HEK293 (cell line): ENCODE measurements at regions not wholly inside any gene's neighbourhood (a gene's known extent, or its start where the extent isn't known, plus 50 kb on each side); places are given as distances from the start of the nearest gene placed in this dataset.

Experiments
- CTCF ChIA-PET: fragments of 350-600 bp; formaldehyde crosslinking; extraction: SDS; loops from one replicate; lab custom pipeline; 2021; ENCODE audit warnings: antibody characterized with exemption; lab: Yijun Ruan, JAX
- POLR2A ChIA-PET: fragments of 300-600 bp; formaldehyde crosslinking; extraction: SDS; loops from one replicate; lab custom pipeline; 2020; ENCODE audit warnings: antibody characterized with exemption, inconsistent platforms; lab: Yijun Ruan, JAX
- H3K27ac ChIP-seq: fragments of 200-500 bp; sonication (Bioruptor generic); 2 replicates; pipeline ENCODE4 v1.5.1; 2014; ENCODE audit warnings: low read depth, low read length, control low read depth, inconsistent platforms; ENCODE audit errors: extremely low read depth
- H3K36me3 ChIP-seq, 2 experiments: fragments of 200-500 bp in 1 of 2; sonication (Bioruptor generic) in 1 of 2; 1 replicate in 1 of 2; 2 replicates in 1 of 2; pipeline ENCODE4 v1.5.1; 2014 to 2017; ENCODE audit warnings: inconsistent platforms in 2 of 2, low read length in 2 of 2; ENCODE audit not compliant: control insufficient read depth in 2 of 2, insufficient read depth in 1 of 2
- H3K4me1 ChIP-seq: fragments of 200-500 bp; sonication (Bioruptor generic); 2 replicates; pipeline ENCODE4 v1.5.1; 2014; ENCODE audit warnings: mild to moderate bottlenecking, low read length, inconsistent platforms; ENCODE audit not compliant: control insufficient read depth, insufficient read depth
- H3K4me3 ChIP-seq: 2 replicates; pipeline ENCODE4 v1.5.1; 2011; ENCODE audit warnings: low read depth, mild to moderate bottlenecking, control low read depth, low read length, moderate library complexity
- H3K9me3 ChIP-seq: fragments of 200-500 bp; sonication (Bioruptor generic); 2 replicates; pipeline ENCODE4 v1.5.1; 2014; ENCODE audit warnings: low read depth, low read length, inconsistent platforms; ENCODE audit not compliant: control insufficient read depth, insufficient read depth
- HIC1 ChIP-seq: fragments of 450-650 bp; formaldehyde crosslinking; IDR thresholded peaks from 2 replicates; pipeline ENCODE4 v1.5.1; 2016; ENCODE audit warnings: missing biosample characterization, missing genetic modification characterization
- MZF1 ChIP-seq: fragments of 450-650 bp; formaldehyde crosslinking; IDR thresholded peaks from 2 replicates; pipeline ENCODE4 v1.5.1; 2017; ENCODE audit warnings: missing biosample characterization, missing genetic modification characterization, borderline replicate concordance
- PRDM6 ChIP-seq: fragments of 450-650 bp; formaldehyde crosslinking; IDR thresholded peaks from 2 replicates; pipeline ENCODE4 v1.5.1; 2017; ENCODE audit warnings: missing biosample characterization, missing genetic modification characterization
- SCRT1 ChIP-seq: fragments of 450-650 bp; formaldehyde crosslinking; IDR thresholded peaks from 2 replicates; pipeline ENCODE4 v1.5.1; 2016; ENCODE audit warnings: missing biosample characterization, missing genetic modification characterization, borderline replicate concordance
- YY2 ChIP-seq: fragments of 450-650 bp; formaldehyde crosslinking; IDR thresholded peaks from 2 replicates; pipeline ENCODE4 v1.5.1; 2016; ENCODE audit warnings: missing biosample characterization, missing genetic modification characterization
- ZNF132 ChIP-seq: fragments of 450-650 bp; formaldehyde crosslinking; IDR thresholded peaks from 2 replicates; pipeline ENCODE4 v1.5.1; 2017; ENCODE audit warnings: missing biosample characterization, missing genetic modification characterization, borderline replicate concordance
- ZNF133 ChIP-seq: fragments of 450-650 bp; formaldehyde crosslinking; IDR thresholded peaks from 2 replicates; pipeline ENCODE4 v1.5.1; 2016; ENCODE audit warnings: missing biosample characterization, missing genetic modification characterization
- ZNF19 ChIP-seq: fragments of 450-650 bp; formaldehyde crosslinking; IDR thresholded peaks from 2 replicates; pipeline ENCODE4; 2016; ENCODE audit warnings: missing biosample characterization, missing genetic modification characterization, low read depth
- ZNF2 ChIP-seq: fragments of 450-650 bp; formaldehyde crosslinking; IDR thresholded peaks from 2 replicates; pipeline ENCODE4 v1.5.1; 2016; ENCODE audit warnings: missing biosample characterization, missing genetic modification characterization
- ZNF24 ChIP-seq: fragments of 450-650 bp; formaldehyde crosslinking; IDR thresholded peaks from 2 replicates; pipeline ENCODE4 v1.5.1; 2016; ENCODE audit warnings: missing biosample characterization, missing genetic modification characterization
- ZNF350 ChIP-seq: fragments of 450-650 bp; formaldehyde crosslinking; IDR thresholded peaks from 2 replicates; pipeline ENCODE4 v1.5.0; 2017; ENCODE audit warnings: missing biosample characterization, mild to moderate bottlenecking, missing genetic modification characterization
- ZNF621 ChIP-seq: fragments of 450-650 bp; formaldehyde crosslinking; IDR thresholded peaks from 2 replicates; pipeline ENCODE4 v1.5.1; 2017; ENCODE audit warnings: missing biosample characterization, missing genetic modification characterization
- ZNF701 ChIP-seq: fragments of 450-650 bp; formaldehyde crosslinking; IDR thresholded peaks from 2 replicates; pipeline ENCODE4 v1.5.1; 2016; ENCODE audit warnings: missing biosample characterization, missing genetic modification characterization
- ZNF830 ChIP-seq: fragments of 450-650 bp; IDR thresholded peaks from 2 replicates; pipeline ENCODE4 v1.5.0; 2018; ENCODE audit warnings: missing biosample characterization, missing genetic modification characterization, low read depth, mild to moderate bottlenecking, moderate library complexity
- ZNF843 ChIP-seq: fragments of 450-650 bp; formaldehyde crosslinking; IDR thresholded peaks from 2 replicates; pipeline ENCODE4 v1.5.1; 2016; ENCODE audit warnings: missing biosample characterization, missing genetic modification characterization
- ZSCAN30 ChIP-seq: fragments of 450-650 bp; IDR thresholded peaks from 2 replicates; pipeline ENCODE4 v1.5.1; 2018; ENCODE audit warnings: missing biosample characterization, mild to moderate bottlenecking, missing genetic modification characterization, moderate library complexity
- ZXDB ChIP-seq: fragments of 450-650 bp; formaldehyde crosslinking; IDR thresholded peaks from 2 replicates; pipeline ENCODE4 v1.5.1; 2016; ENCODE audit warnings: missing biosample characterization, missing genetic modification characterization
- TF ChIP-seq, protein P1 (sequence below): fragments of 450-650 bp; formaldehyde crosslinking; IDR thresholded peaks from 2 replicates; pipeline ENCODE4 v1.5.1; 2017; ENCODE audit warnings: missing biosample characterization, missing genetic modification characterization
- TF ChIP-seq, protein P2 (sequence below): fragments of 450-650 bp; formaldehyde crosslinking; IDR thresholded peaks from 2 replicates; pipeline ENCODE4 v1.5.1; 2016; ENCODE audit warnings: missing biosample characterization, missing genetic modification characterization
- TF ChIP-seq, protein P3 (sequence below): fragments of 450-650 bp; formaldehyde crosslinking; IDR thresholded peaks from 2 replicates; pipeline ENCODE4; 2016; ENCODE audit warnings: missing biosample characterization, missing genetic modification characterization

DNA sequence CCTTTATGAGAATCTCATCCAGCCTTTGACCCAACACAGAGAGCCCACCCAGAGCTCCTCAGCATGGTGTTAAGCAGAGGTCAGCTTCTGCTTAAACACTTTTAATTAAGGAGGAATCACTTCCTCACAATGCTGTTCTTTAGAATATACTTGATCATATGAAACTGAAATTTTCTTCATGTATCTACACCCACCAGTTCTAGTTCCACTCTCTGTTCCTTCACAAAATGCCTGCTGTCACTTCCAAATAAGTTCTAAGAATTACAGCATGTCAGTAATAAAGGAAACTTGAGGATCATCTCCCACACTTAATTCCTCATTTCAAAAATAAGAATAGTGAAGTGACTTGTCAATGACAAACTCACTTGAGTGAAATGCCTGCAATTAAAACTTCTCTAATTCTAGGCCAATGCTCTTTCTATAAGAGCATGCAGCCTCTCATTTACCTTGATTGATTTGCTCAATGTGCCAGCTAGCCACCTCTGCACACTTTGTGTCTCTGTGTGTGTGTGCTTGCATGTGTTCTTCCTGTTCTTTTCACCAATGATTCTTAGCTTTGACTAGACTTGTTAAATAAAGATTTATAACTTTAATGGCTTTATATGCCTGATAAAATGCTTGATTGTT is 356.3 kb downstream of the PLPP3 start (continued):
- TF ChIP-seq, protein P1, sequence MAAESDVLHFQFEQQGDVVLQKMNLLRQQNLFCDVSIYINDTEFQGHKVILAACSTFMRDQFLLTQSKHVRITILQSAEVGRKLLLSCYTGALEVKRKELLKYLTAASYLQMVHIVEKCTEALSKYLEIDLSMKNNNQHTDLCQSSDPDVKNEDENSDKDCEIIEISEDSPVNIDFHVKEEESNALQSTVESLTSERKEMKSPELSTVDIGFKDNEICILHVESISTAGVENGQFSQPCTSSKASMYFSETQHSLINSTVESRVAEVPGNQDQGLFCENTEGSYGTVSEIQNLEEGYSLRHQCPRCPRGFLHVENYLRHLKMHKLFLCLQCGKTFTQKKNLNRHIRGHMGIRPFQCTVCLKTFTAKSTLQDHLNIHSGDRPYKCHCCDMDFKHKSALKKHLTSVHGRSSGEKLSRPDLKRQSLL (tag by site-specific recombination) = no peak
- TF ChIP-seq ZNF132 = no peak

GRCh38 chr1:56220021-56220420 is 359.3 kb downstream of the PLPP3 start:
- no peak overlapping the region for H3K4me3 ChIP-seq
- TF ChIP-seq MZF1 (tag by site-specific recombination) (no peak), YY2 (tag by site-specific recombination) (no peak), ZNF830 (no peak), ZNF19 (tag by site-specific recombination) (no peak), ZNF2 (no peak), ZSCAN30 (no peak)
- TF ChIP-seq, protein P2, sequence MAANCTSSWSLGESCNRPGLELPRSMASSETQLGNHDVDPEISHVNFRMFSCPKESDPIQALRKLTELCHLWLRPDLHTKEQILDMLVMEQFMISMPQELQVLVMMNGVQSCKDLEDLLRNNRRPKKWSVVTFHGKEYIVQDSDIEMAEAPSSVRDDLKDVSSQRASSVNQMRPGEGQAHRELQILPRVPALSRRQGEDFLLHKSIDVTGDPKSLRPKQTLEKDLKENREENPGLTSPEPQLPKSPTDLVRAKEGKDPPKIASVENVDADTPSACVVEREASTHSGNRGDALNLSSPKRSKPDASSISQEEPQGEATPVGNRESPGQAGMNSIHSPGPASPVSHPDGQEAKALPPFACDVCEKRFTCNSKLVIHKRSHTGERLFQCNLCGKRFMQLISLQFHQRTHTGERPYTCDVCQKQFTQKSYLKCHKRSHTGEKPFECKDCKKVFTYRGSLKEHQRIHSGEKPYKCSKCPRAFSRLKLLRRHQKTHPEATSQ (tag by site-specific recombination) = no peak
- H3K27ac ChIP-seq = no peak overlapping the region
- no peaks in the 10 kb centered on the region for H3K36me3 ChIP-seq
- no peaks in the 10 kb centered on the region for H3K9me3 ChIP-seq
- ChIA-PET POLR2A (no interaction called here), CTCF (interaction anchor here (0.7 kb wide), 1 partner anchor 620 kb away, joined by 3 read pairs; no protein-coding TSS in a partner anchor)
- H3K4me1 ChIP-seq = no peaks in the 10 kb centered on the region

- no peak overlapping the region for H3K4me3 ChIP-seq
- TF ChIP-seq HIC1 (tag by site-specific recombination) = no peak
- no peak for TF ChIP-seq ZNF621 (tag by site-specific recombination)
- TF ChIP-seq ZNF133 (tag by site-specific recombination) = no peak
- no peak for TF ChIP-seq ZNF843 (tag by site-specific recombination)
- TF ChIP-seq PRDM6 (tag by site-specific recombination) = no peak
- no peak for TF ChIP-seq ZNF350 (tag by site-specific recombination)
- TF ChIP-seq ZNF24 (tag by site-specific recombination) = no peak
- no peak for TF ChIP-seq ZNF701
- no peak for TF ChIP-seq MZF1 (tag by site-specific recombination)
- TF ChIP-seq, protein P3, sequence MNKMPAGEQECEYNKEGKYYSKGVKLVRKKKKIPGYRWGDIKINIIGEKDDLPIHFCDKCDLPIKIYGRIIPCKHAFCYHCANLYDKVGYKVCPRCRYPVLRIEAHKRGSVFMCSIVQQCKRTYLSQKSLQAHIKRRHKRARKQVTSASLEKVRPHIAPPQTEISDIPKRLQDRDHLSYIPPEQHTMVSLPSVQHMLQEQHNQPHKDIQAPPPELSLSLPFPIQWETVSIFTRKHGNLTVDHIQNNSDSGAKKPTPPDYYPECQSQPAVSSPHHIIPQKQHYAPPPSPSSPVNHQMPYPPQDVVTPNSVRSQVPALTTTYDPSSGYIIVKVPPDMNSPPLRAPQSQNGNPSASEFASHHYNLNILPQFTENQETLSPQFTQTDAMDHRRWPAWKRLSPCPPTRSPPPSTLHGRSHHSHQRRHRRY (tag by site-specific recombination) = no peak
- TF ChIP-seq ZXDB (tag by site-specific recombination) = no peak
- TF ChIP-seq SCRT1 (tag by site-specific recombination) = no peak
- TF ChIP-seq ZNF132 = no peak
- TF ChIP-seq, all 188 proteins: peak for 0
- H3K4me1 ChIP-seq = no peaks in the 10 kb centered on the region
- H3K36me3 ChIP-seq = no peaks in the 10 kb centered on the region
- no peak overlapping the region for H3K27ac ChIP-seq
- POLR2A ChIA-PET = no interaction called here
- no peaks in the 10 kb centered on the region for H3K9me3 ChIP-seq
- CTCF ChIA-PET = no interaction called here
Observed at GRCh38 chr1:56218023-56218422, 361.3 kb downstream of the PLPP3 start.
